Osteocyte (in vitro differentiated cells): ENCODE measurements at regions not wholly inside any gene's neighbourhood (a gene's known extent, or its start where the extent isn't known, plus 50 kb on each side); places are given as distances from the start of the nearest gene placed in this dataset.

ENCODE experiments used
- DNase-seq: peaks from one replicate; pipeline ENCODE4 v3.0.0; 2021; ENCODE audit warnings: mixed read lengths; ENCODE audit not compliant: unreplicated experiment; ENCODE audit errors: extremely low spot score
- H3K27ac Mint-ChIP-seq: one replicate; pipeline ENCODE4 v1.8.0; 2021; ENCODE audit warnings: mild to moderate bottlenecking, mixed read lengths; ENCODE audit not compliant: unreplicated experiment
- H3K27me3 Mint-ChIP-seq: one replicate; pipeline ENCODE4 v1.8.0; 2021; ENCODE audit warnings: mixed read lengths; ENCODE audit not compliant: unreplicated experiment
- H3K36me3 Mint-ChIP-seq: one replicate; pipeline ENCODE4 v1.8.0; 2021; ENCODE audit warnings: mixed read lengths; ENCODE audit not compliant: unreplicated experiment
- H3K4me1 Mint-ChIP-seq: one replicate; pipeline ENCODE4 v1.8.0; 2021; ENCODE audit warnings: mixed read lengths; ENCODE audit not compliant: unreplicated experiment
- H3K4me3 Mint-ChIP-seq: one replicate; pipeline ENCODE4 v1.8.0; 2021; ENCODE audit warnings: mild to moderate bottlenecking, moderate library complexity, mixed read lengths; ENCODE audit not compliant: unreplicated experiment
- H3K9me3 Mint-ChIP-seq: one replicate; pipeline ENCODE4 v1.8.0; 2021; ENCODE audit warnings: mixed read lengths; ENCODE audit not compliant: unreplicated experiment
- TF ChIP-seq, protein P1 (sequence below): fragments of 200-600 bp; sonication (generic); IDR thresholded peaks from 2 replicates; pipeline ENCODE4 v1.5.0; 2021; ENCODE audit warnings: antibody characterized with exemption, mild to moderate bottlenecking, moderate library complexity

DNA sequence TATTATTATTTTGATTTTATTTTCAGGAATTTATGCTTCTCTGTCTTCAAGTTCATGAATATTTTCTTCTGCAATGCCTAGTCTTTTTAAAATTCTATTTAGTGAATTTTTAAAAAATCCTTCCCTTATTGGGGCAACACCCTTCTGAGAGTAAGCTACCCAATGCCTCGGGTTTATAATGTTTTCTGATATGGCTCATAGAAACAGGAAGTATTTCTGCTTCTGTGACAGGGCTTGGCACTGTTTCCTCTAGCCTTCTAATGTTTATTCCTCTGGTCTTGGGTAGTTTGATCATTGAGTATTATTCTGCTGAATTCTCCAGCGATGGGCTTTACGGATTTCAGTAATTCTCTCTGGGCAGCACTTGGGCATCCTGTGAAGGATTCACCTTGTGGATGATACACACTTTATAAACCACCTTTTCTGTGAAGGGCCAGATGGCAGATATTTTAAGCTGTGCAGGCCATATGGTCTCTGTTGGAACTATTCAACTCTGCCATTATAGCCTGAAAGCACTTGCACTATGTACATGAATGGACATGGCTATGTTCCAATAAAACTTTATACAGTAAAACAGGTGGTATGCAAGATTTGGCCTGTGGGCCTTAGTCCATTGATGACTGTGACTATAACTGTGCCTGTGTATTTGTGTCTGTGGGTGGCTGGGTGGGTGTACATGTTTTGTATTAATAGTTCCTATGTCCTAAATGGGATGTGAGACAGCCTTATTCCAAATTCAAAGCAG, 95.9 kb upstream of the FAT1 start:
- no peaks in the 10 kb centered on the region for H3K9me3 Mint-ChIP-seq
- no peak for DNase-seq
- no peak overlapping the region for H3K27ac Mint-ChIP-seq
- no peaks in the 10 kb centered on the region for H3K27me3 Mint-ChIP-seq
- H3K4me1 Mint-ChIP-seq = peaks cover 20% of the 10 kb centered on the region
- no peak overlapping the region for H3K4me3 Mint-ChIP-seq
- TF ChIP-seq, protein P1, sequence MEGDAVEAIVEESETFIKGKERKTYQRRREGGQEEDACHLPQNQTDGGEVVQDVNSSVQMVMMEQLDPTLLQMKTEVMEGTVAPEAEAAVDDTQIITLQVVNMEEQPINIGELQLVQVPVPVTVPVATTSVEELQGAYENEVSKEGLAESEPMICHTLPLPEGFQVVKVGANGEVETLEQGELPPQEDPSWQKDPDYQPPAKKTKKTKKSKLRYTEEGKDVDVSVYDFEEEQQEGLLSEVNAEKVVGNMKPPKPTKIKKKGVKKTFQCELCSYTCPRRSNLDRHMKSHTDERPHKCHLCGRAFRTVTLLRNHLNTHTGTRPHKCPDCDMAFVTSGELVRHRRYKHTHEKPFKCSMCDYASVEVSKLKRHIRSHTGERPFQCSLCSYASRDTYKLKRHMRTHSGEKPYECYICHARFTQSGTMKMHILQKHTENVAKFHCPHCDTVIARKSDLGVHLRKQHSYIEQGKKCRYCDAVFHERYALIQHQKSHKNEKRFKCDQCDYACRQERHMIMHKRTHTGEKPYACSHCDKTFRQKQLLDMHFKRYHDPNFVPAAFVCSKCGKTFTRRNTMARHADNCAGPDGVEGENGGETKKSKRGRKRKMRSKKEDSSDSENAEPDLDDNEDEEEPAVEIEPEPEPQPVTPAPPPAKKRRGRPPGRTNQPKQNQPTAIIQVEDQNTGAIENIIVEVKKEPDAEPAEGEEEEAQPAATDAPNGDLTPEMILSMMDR = no peak
- H3K36me3 Mint-ChIP-seq = no peaks in the 10 kb centered on the region

DNA sequence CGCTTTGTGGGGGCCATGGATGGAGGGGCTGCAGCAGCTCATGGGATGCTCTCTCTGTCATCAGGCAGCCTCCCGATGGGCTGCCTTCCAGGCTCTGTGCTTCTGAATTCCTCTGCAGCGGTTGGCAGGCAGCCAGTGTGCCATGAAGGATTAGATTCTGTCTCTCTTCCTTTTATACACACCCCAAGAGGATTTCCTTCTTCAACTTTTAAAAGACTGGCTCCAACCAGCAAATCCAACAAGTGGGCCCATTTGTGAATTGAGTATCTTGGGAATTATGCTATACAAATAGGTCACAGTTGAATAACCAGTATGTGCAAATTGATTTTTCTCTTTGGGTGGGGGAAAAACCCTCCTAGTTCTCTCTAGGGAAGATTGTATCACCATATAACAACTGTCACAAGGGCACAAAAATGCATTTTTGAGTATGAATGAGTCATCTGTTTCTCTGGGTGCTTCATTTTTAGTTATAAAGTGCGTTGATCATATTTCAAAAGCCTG, 96.8 kb upstream of the FAT1 start:
- H3K9me3 Mint-ChIP-seq = no peaks in the 10 kb centered on the region
- DNase-seq = no peak
- H3K27ac Mint-ChIP-seq = peak overlapping the region; percentile 80

DNA sequence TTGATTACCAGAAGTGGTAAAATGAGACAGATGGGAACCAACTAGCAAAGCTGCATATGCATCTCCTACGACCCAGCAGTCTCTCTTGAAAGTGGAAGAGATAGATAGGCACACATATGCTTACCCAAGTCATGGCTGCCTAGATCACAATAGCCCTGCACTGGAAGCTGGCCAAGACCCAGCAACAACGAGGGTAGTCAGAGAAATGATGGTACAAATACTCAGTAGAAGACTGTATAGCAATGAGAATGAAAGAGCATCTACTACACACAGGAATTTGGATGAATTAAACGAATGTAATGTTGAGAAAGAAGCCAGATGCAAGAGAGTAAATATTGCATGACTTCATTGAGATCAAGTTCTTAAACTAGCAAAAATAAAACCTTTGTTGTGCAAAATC, 100.3 kb upstream of the FAT1 start:
- Mint-ChIP-seq H3K36me3 (no peaks in the 10 kb centered on the region), H3K27ac (no peak overlapping the region), H3K4me1 (peaks cover 34% of the 10 kb centered on the region), H3K4me3 (no peak overlapping the region), H3K27me3 (no peaks in the 10 kb centered on the region), H3K9me3 (no peaks in the 10 kb centered on the region)
- no peak for DNase-seq
- TF ChIP-seq, protein P1 = no peak

More for the DNA sequence above, 96.8 kb upstream of the FAT1 start:
- no peaks in the 10 kb centered on the region for H3K36me3 Mint-ChIP-seq
- TF ChIP-seq, protein P1 = no peak
- H3K27me3 Mint-ChIP-seq = no peaks in the 10 kb centered on the region
- peaks cover 20% of the 10 kb centered on the region for H3K4me1 Mint-ChIP-seq
- no peak overlapping the region for H3K4me3 Mint-ChIP-seq

DNA sequence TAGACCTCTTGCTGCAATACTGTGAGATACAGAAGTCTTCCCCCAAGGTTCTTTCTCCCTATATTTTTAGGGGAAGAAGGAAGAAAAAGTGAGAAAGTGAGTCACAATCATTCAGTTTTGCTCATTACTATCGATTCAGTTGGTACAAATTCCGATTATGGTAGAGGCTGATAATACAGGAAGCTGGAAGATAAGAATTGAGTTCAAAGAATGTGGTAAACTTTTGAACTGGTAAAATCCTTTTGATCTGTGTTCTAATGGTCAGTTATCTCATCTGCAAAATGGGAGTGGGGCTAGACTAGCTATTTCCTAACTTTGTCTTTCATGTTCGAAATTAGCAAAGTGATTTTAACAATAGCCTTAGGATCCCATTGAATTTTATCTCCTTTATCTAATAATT, 101.4 kb upstream of the FAT1 start:
- DNase-seq = no peak
- Mint-ChIP-seq H3K27me3 (no peaks in the 10 kb centered on the region), H3K9me3 (no peaks in the 10 kb centered on the region), H3K4me1 (peaks cover 40% of the 10 kb centered on the region), H3K27ac (no peak overlapping the region), H3K36me3 (no peaks in the 10 kb centered on the region), H3K4me3 (no peak overlapping the region)
- TF ChIP-seq, protein P1 = no peak

DNA sequence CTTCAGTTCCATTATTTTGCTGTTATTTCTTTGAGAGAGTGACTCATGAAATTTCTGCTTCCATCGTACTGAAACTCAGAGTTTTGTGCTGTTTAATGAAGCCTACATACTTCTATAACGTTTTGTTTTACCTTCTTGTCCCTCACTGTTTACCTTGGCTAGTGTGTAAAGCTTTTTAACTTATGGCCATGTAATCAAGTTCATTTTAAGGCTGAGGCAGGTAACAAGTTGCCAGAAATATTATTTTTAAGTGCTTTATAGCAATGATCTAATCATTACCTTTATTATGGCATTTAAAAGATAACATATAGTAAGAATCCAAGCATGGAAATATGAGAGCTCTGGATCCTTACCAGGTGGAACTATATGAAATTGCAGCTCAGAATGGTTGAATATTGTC, 102.3 kb upstream of the FAT1 start:
- no peaks in the 10 kb centered on the region for H3K36me3 Mint-ChIP-seq
- no peaks in the 10 kb centered on the region for H3K9me3 Mint-ChIP-seq
- no peak for DNase-seq
- TF ChIP-seq, protein P1 = no peak
- no peaks in the 10 kb centered on the region for H3K27me3 Mint-ChIP-seq
- H3K4me3 Mint-ChIP-seq = no peak overlapping the region
- no peak overlapping the region for H3K27ac Mint-ChIP-seq
- H3K4me1 Mint-ChIP-seq = peaks cover 38% of the 10 kb centered on the region
